ENCODE measurements at regions not wholly inside any gene's neighbourhood (a gene's known extent, or its start where the extent isn't known, plus 50 kb on each side); places are given as distances from the start of the nearest gene placed in this dataset.
A peak's percentile ranks its signal among the peaks of the same experiment; 100 is the strongest.

DNA sequence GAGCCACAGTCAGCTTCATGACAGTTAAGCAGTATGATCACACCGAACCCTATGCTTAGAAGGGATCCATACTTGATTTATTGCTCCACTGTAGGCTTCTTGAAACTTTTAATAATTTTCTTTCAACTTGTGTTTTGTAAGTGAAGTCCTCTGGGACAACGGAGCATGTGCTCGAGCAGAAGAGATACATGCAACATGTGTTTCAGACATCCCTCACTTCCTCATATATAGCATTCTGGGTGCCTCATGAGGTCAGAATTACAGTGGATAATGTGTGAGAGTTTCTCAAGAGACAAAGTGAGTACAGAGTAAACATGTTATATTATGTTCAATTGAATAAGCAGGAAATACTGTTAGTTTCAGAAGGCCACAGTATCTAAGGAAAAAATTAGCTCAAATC is 893.2 kb downstream of the FAT4 start:
- TF ChIP-seq EZH2 (optimal IDR thresholded peaks at IDR 0.05; ENCODE audit: low read depth, low read length) = no peak
- TF ChIP-seq EZH2phosphoT487 (IDR thresholded peaks at IDR 0.05; ENCODE audit: low read length) = no peak
- TF ChIP-seq, protein P1, sequence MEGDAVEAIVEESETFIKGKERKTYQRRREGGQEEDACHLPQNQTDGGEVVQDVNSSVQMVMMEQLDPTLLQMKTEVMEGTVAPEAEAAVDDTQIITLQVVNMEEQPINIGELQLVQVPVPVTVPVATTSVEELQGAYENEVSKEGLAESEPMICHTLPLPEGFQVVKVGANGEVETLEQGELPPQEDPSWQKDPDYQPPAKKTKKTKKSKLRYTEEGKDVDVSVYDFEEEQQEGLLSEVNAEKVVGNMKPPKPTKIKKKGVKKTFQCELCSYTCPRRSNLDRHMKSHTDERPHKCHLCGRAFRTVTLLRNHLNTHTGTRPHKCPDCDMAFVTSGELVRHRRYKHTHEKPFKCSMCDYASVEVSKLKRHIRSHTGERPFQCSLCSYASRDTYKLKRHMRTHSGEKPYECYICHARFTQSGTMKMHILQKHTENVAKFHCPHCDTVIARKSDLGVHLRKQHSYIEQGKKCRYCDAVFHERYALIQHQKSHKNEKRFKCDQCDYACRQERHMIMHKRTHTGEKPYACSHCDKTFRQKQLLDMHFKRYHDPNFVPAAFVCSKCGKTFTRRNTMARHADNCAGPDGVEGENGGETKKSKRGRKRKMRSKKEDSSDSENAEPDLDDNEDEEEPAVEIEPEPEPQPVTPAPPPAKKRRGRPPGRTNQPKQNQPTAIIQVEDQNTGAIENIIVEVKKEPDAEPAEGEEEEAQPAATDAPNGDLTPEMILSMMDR (IDR thresholded peaks at IDR 0.05; ENCODE audit: low read length) = no peak
- Histone ChIP-seq H3K79me2 (ENCODE audit: low read length) (no peaks in the 10 kb centered on the region), H2AFZ (ENCODE audit: low read length) (no peak overlapping the region), H3K4me1 (ENCODE audit: low read length) (no peaks in the 10 kb centered on the region), H3K27ac (ENCODE audit: low read length) (no peak overlapping the region), H4K20me1 (ENCODE audit: insufficient read depth, low read length) (no peaks in the 10 kb centered on the region), H3K4me3 (ENCODE audit: low read length) (no peak overlapping the region), H3K9ac (ENCODE audit: low read length) (no peak overlapping the region), H3K27me3 (replicated peaks; ENCODE audit: insufficient read depth, low read length) (no peaks in the 10 kb centered on the region), H3K9me3 (replicated peaks; ENCODE audit: insufficient read depth, low read length) (no peaks in the 10 kb centered on the region), H3F3A (ENCODE audit: insufficient read depth, low read length) (no peaks in the 10 kb centered on the region), H3K9me2 (replicated peaks; ENCODE audit: insufficient read depth, low read length) (no peaks in the 10 kb centered on the region), H3K36me3 (replicated peaks; ENCODE audit: insufficient read depth, low read length) (no peaks in the 10 kb centered on the region), H3K4me2 (ENCODE audit: low read depth, low read length) (no peak overlapping the region)
- no peak for DNase-seq

DNA sequence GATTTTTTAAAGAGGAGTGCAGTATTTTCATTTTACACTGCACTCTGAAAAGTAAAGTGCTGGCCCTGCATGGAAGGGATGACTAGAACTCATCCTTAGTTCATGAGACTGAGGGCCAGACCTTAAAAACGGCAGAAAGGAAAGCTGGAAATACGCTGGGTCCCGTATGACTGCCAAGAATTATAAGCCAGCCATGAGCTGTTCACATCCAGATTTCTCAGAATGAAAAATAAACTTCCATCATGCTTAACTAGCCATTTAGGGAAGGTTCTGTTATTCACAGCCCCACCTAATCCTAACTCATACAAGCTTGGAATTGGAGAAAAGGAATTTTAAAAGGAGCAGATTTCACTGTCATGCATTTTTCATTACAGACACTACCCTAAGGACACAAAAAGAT is 894.4 kb downstream of the FAT4 start:
- DNase-seq = no peak
- Histone ChIP-seq H3K4me3 (ENCODE audit: low read length) (no peak overlapping the region), H3K79me2 (ENCODE audit: low read length) (no peaks in the 10 kb centered on the region), H3K9me3 (replicated peaks; ENCODE audit: insufficient read depth, low read length) (no peaks in the 10 kb centered on the region), H2AFZ (ENCODE audit: low read length) (no peak overlapping the region), H3K4me2 (ENCODE audit: low read depth, low read length) (no peak overlapping the region), H3F3A (ENCODE audit: insufficient read depth, low read length) (peaks cover 5% of the 10 kb centered on the region; the same call in 1 of the 2 replicates), H3K27me3 (replicated peaks; ENCODE audit: insufficient read depth, low read length) (no peaks in the 10 kb centered on the region), H4K20me1 (ENCODE audit: insufficient read depth, low read length) (no peaks in the 10 kb centered on the region), H3K36me3 (replicated peaks; ENCODE audit: insufficient read depth, low read length) (no peaks in the 10 kb centered on the region), H3K4me1 (ENCODE audit: low read length) (peaks cover 8% of the 10 kb centered on the region; the same call in 1 of the 2 replicates), H3K9ac (ENCODE audit: low read length) (no peak overlapping the region), H3K27ac (ENCODE audit: low read length) (no peak overlapping the region), H3K9me2 (replicated peaks; ENCODE audit: insufficient read depth, low read length) (no peaks in the 10 kb centered on the region)
- TF ChIP-seq EZH2phosphoT487 (IDR thresholded peaks at IDR 0.05; ENCODE audit: low read length) = no peak
- TF ChIP-seq EZH2 (optimal IDR thresholded peaks at IDR 0.05; ENCODE audit: low read depth, low read length) = no peak
- TF ChIP-seq, protein P1 (IDR thresholded peaks at IDR 0.05; ENCODE audit: low read length) = no peak

DNA sequence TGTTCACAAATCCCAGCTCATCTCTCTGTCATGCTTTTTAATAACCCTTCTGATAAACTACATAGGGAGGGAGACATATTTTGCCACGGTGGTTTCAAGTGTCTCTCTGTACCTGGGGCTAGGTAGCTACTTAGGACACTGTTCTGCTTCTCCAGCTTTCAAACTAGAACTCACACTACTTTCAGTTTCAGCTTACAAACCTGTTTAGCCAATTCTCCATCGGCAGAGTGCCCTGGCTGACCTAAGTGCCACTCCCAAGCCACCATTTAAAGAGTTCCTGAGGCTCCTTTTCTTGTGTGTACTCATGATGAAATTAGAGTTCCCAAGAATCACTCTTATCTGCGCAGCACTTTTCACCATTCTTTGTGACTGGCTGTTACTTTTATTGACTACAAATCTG is 899.2 kb downstream of the FAT4 start:
- peak; percentile 82 for DNase-seq
- H3K79me2 ChIP-seq (ENCODE audit: low read length) = no peaks in the 10 kb centered on the region
- no peaks in the 10 kb centered on the region for H3K9me3 ChIP-seq (replicated peaks; ENCODE audit: insufficient read depth, low read length)
- H3K27me3 ChIP-seq (replicated peaks; ENCODE audit: insufficient read depth, low read length) = no peaks in the 10 kb centered on the region
- H2AFZ ChIP-seq (ENCODE audit: low read length) = 0 out of 2 replicates have a peak overlapping the region, but pooled peaks have one; percentile 46
- H3K36me3 ChIP-seq (replicated peaks; ENCODE audit: insufficient read depth, low read length) = no peaks in the 10 kb centered on the region
- peaks cover 6% of the 10 kb centered on the region; the same call in 1 of the 2 replicates for H3F3A ChIP-seq (ENCODE audit: insufficient read depth, low read length)
- H3K4me3 ChIP-seq (ENCODE audit: low read length) = no peak overlapping the region; the same call in 1 of the 2 replicates
- H4K20me1 ChIP-seq (ENCODE audit: insufficient read depth, low read length) = no peaks in the 10 kb centered on the region
- H3K9me2 ChIP-seq (replicated peaks; ENCODE audit: insufficient read depth, low read length) = no peaks in the 10 kb centered on the region
- TF ChIP-seq EZH2phosphoT487 (IDR thresholded peaks at IDR 0.05; ENCODE audit: low read length) = no peak
- TF ChIP-seq, protein P1 (IDR thresholded peaks at IDR 0.05; ENCODE audit: low read length) = no peak
- TF ChIP-seq EZH2 (optimal IDR thresholded peaks at IDR 0.05; ENCODE audit: low read depth, low read length) = no peak
- peak overlapping the region; percentile 62; the same call in 1 of the 2 replicates for H3K4me2 ChIP-seq (ENCODE audit: low read depth, low read length)
- peaks cover 11% of the 10 kb centered on the region; the same call in 1 of the 2 replicates for H3K4me1 ChIP-seq (ENCODE audit: low read length)
- peak overlapping the region; percentile 16; the same call in 1 of the 2 replicates for H3K27ac ChIP-seq (ENCODE audit: low read length)
- H3K9ac ChIP-seq (ENCODE audit: low read length) = no peak overlapping the region
